T-helper 1 cell treated with Interleukin-12 subunit alpha and Interleukin-12 subunit beta and Interleukin-4 antibody, amounts not matched to agents 30 ng/mL and 1 ng/mL, for 36 hours (primary cell): ENCODE measurements at regions not wholly inside any gene's neighbourhood (a gene's known extent, or its start where the extent isn't known, plus 50 kb on each side); places are given as distances from the start of the nearest gene placed in this dataset.
"Not testable (repeated sequence)": the region's sequence is repeated elsewhere in the genome, so short reads cannot be mapped to it uniquely, and the experiment has no call there.

ENCODE experiments used
- intact Hi-C: fragments of 100-400 bp; cut with micrococcal nuclease; formaldehyde crosslinking; loops from one replicate; pipeline ENCODE4 v1.15.1; 2024

- intact Hi-C loops = no loop called here
Observed at GRCh38 chr3:82423268-82424030, 662.0 kb upstream of the GBE1 start.

GRCh38 chr3:82416830-82417229 is 655.4 kb upstream of the GBE1 start:
- intact Hi-C loops = no loop called here

GRCh38 chr3:82416349-82416748 is 654.9 kb upstream of the GBE1 start:
- intact Hi-C loops = no loop called here

GRCh38 chr3:82413171-82413570 is 651.7 kb upstream of the GBE1 start:
- intact Hi-C loops = no loop called here

- intact Hi-C loops = no loop called here
Observed at GRCh38 chr3:82410366-82410765, 648.9 kb upstream of the GBE1 start.

GRCh38 chr3:82409842-82410241 is 648.4 kb upstream of the GBE1 start:
- intact Hi-C loops = no loop called here

GRCh38 chr3:82392203-82392775 is 630.8 kb upstream of the GBE1 start:
- intact Hi-C loops = no loop called here

GRCh38 chr3:82390868-82391267 is 629.4 kb upstream of the GBE1 start:
- intact Hi-C loops = no loop called here

- intact Hi-C loops = no loop called here
Observed at GRCh38 chr3:82386647-82387046, 625.2 kb upstream of the GBE1 start.

GRCh38 chr3:82384181-82384580 is 622.7 kb upstream of the GBE1 start:
- intact Hi-C loops = no loop called here

- intact Hi-C loops = no loop called here
Observed at GRCh38 chr3:82382831-82383230, 621.4 kb upstream of the GBE1 start.

GRCh38 chr3:82378392-82378791 is 616.9 kb upstream of the GBE1 start:
- intact Hi-C loops = no loop called here

- intact Hi-C loops = no loop called here
Observed at GRCh38 chr3:82376883-82377282, 615.4 kb upstream of the GBE1 start.

GRCh38 chr3:82373833-82374232 is 612.4 kb upstream of the GBE1 start:
- intact Hi-C loops = not testable (repeated sequence)

- intact Hi-C loops = no loop called here
Observed at GRCh38 chr3:82364827-82365226, 603.4 kb upstream of the GBE1 start.

- intact Hi-C loops = no loop called here
Observed at GRCh38 chr3:82363131-82363530, 601.7 kb upstream of the GBE1 start.

- intact Hi-C loops = no loop called here
Observed at GRCh38 chr3:82355228-82355627, 593.8 kb upstream of the GBE1 start.

- intact Hi-C loops = no loop called here
Observed at GRCh38 chr3:82354228-82354627, 592.8 kb upstream of the GBE1 start.

GRCh38 chr3:82353306-82354171 is 592.1 kb upstream of the GBE1 start:
- intact Hi-C loops = no loop called here

- intact Hi-C loops = no loop called here
Observed at GRCh38 chr3:82347585-82347984, 586.1 kb upstream of the GBE1 start.

GRCh38 chr3:82342521-82342920 is 581.1 kb upstream of the GBE1 start:
- intact Hi-C loops = no loop called here

GRCh38 chr3:82329300-82329699 is 567.9 kb upstream of the GBE1 start:
- intact Hi-C loops = no loop called here
